Thyroid gland (tissue), 4 donors: ENCODE measurements at regions not wholly inside any gene's neighbourhood (a gene's known extent, or its start where the extent isn't known, plus 50 kb on each side); places are given as distances from the start of the nearest gene placed in this dataset.

Source experiments
- DNase-seq, 2 donors: peaks; one replicate each; pipeline ENCODE4 v3.0.0-alpha.2; 2019
- H3K27ac ChIP-seq, 3 donors: fragments of 200-600 bp; sonication (generic); 1 replicate in 2 of 3; 2 replicates in 1 of 3; pipeline ENCODE4 v1.5.1; 2016 to 2019; ENCODE audit warnings: mild to moderate bottlenecking in 1 of 3, moderate library complexity in 1 of 3
- H3K27me3 ChIP-seq: fragments of 200-600 bp; sonication (generic); one replicate; pipeline ENCODE4 v1.5.1; 2019
- H3K36me3 ChIP-seq, 2 donors: fragments of 200-600 bp; sonication (generic); one replicate each; pipeline ENCODE4 v1.5.1; 2016 to 2019
- H3K4me1 ChIP-seq, 2 donors: fragments of 200-600 bp; sonication (generic); one replicate each; pipeline ENCODE4 v1.5.1; 2017 to 2019
- H3K4me3 ChIP-seq, 3 donors: fragments of 200-600 bp; sonication (generic); replicated peaks in 1 of 3; 1 replicate in 2 of 3; 2 replicates in 1 of 3; pipeline ENCODE4 v1.5.1; 2016; ENCODE audit warnings: mild to moderate bottlenecking in 1 of 3
- H3K9me3 ChIP-seq: fragments of 200-600 bp; sonication (generic); one replicate; pipeline ENCODE4 v1.5.1; 2017
- CTCF ChIP-seq, 6 experiments: fragments of 200-600 bp in 3 of 6; fragments of 450-650 bp in 3 of 6; sonication (generic) in 3 of 6; IDR thresholded peaks; one replicate each; pipeline ENCODE4 v1.5.1; 2016 to 2019; ENCODE audit warnings: antibody characterized with exemption in 6 of 6, mild to moderate bottlenecking in 2 of 6, inconsistent platforms in 1 of 6, moderate library complexity in 1 of 6
- POLR2A ChIP-seq, 2 donors: fragments of 450-650 bp; IDR thresholded peaks; one replicate each; pipeline ENCODE4 v1.6.1; 2017; ENCODE audit warnings: antibody characterized with exemption in 2 of 2, mild to moderate bottlenecking in 2 of 2, moderate library complexity in 1 of 2
- WGBS, 2 donors: methylation state at CpG; one replicate each; pipeline ENCODE4 v1.1.5; 2017; 5-methylcytosine and 5-hydroxymethylcytosine counted together
- intact Hi-C: fragments of 100-400 bp; cut with DNase I; formaldehyde crosslinking; loops from one replicate; pipeline ENCODE4 v1.15.1; 2023

GRCh38 chr4:166414431-166414830 is 541.4 kb downstream of the TLL1 start:
- 69% methylated on average over 1 of the region's 1 CpG for WGBS, 2 donors
- no peaks in the 10 kb centered on the region for H3K9me3 ChIP-seq
- no peaks in the 10 kb centered on the region for H3K36me3 ChIP-seq
- H3K27me3 ChIP-seq = no peaks in the 10 kb centered on the region
- H3K27ac ChIP-seq = no peak overlapping the region
- no peaks in the 10 kb centered on the region for H3K4me1 ChIP-seq
- intact Hi-C loops = no loop called here
- no peak for TF ChIP-seq POLR2A (IDR thresholded peaks at IDR 0.05)
- TF ChIP-seq CTCF (IDR thresholded peaks at IDR 0.05) = no peak
- H3K4me3 ChIP-seq = no peak overlapping the region
- DNase-seq = no peak

- DNase-seq = no peak
- H3K36me3 ChIP-seq = no peaks in the 10 kb centered on the region
- H3K27me3 ChIP-seq = no peaks in the 10 kb centered on the region
- no peak for TF ChIP-seq CTCF (IDR thresholded peaks at IDR 0.05)
- no peak for TF ChIP-seq POLR2A (IDR thresholded peaks at IDR 0.05)
- H3K9me3 ChIP-seq = no peaks in the 10 kb centered on the region
- no peaks in the 10 kb centered on the region for H3K4me1 ChIP-seq
- intact Hi-C loops = no loop called here
- H3K4me3 ChIP-seq = no peak overlapping the region
- no peak overlapping the region for H3K27ac ChIP-seq
- 79 to 81% methylated on average over 4 of the region's 4 CpGs for WGBS, 2 donors
These were observed 542.7 kb downstream of the TLL1 start for GRCh38 chr4:166415749-166416148.

GRCh38 chr4:166421556-166422156 is 548.6 kb downstream of the TLL1 start:
- Histone ChIP-seq H3K9me3 (no peaks in the 10 kb centered on the region), H3K4me1 (no peaks in the 10 kb centered on the region), H3K27me3 (no peaks in the 10 kb centered on the region), H3K4me3 (no peak overlapping the region), H3K36me3 (no peaks in the 10 kb centered on the region), H3K27ac (no peak overlapping the region)
- TF ChIP-seq POLR2A (IDR thresholded peaks at IDR 0.05) (no peak), CTCF (IDR thresholded peaks at IDR 0.05) (no peak)
- intact Hi-C loops = no loop called here
- 83 to 92% methylated on average over 2 of the region's 2 CpGs for WGBS, 2 donors
- DNase-seq = no peak

GRCh38 chr4:166422475-166422874 is 549.4 kb downstream of the TLL1 start:
- no peak for TF ChIP-seq CTCF (IDR thresholded peaks at IDR 0.05)
- no peak for TF ChIP-seq POLR2A (IDR thresholded peaks at IDR 0.05)
- intact Hi-C loops = no loop called here
- H3K36me3 ChIP-seq = no peaks in the 10 kb centered on the region
- no peak overlapping the region for H3K4me3 ChIP-seq
- no peaks in the 10 kb centered on the region for H3K9me3 ChIP-seq
- 88 to 90% methylated on average over 1 of the region's 1 CpG for WGBS, 2 donors
- H3K4me1 ChIP-seq = no peaks in the 10 kb centered on the region
- H3K27me3 ChIP-seq = no peaks in the 10 kb centered on the region
- no peak overlapping the region for H3K27ac ChIP-seq
- no peak for DNase-seq

GRCh38 chr4:166426300-166426863 is 553.3 kb downstream of the TLL1 start:
- Histone ChIP-seq H3K4me1 (no peaks in the 10 kb centered on the region), H3K27me3 (no peaks in the 10 kb centered on the region), H3K9me3 (no peaks in the 10 kb centered on the region), H3K27ac (no peak overlapping the region), H3K4me3 (no peak overlapping the region), H3K36me3 (no peaks in the 10 kb centered on the region)
- intact Hi-C loops = no loop called here
- WGBS, 2 donors = 79 to 84% methylated on average over 2 of the region's 2 CpGs
- no peak for TF ChIP-seq CTCF (IDR thresholded peaks at IDR 0.05)
- no peak for TF ChIP-seq POLR2A (IDR thresholded peaks at IDR 0.05)
- DNase-seq = no peak
